Choroid plexus epithelial cell (primary cell): ENCODE measurements at regions not wholly inside any gene's neighbourhood (a gene's known extent, or its start where the extent isn't known, plus 50 kb on each side); places are given as distances from the start of the nearest gene placed in this dataset.

Source experiments
- DNase-seq: peaks from one replicate; pipeline ENCODE4 v3.0.0-alpha.2; 2010; ENCODE audit warnings: low read depth
- H3K4me3 ChIP-seq: 2 replicates; pipeline ENCODE4 v1.5.1; 2011; ENCODE audit warnings: low read depth, mild to moderate bottlenecking, control low read depth, low read length, moderate library complexity
- TF ChIP-seq, protein P1 (sequence below): conservative IDR thresholded peaks from 2 replicates; pipeline ENCODE4 v1.5.1; 2011; ENCODE audit warnings: low read depth, mild to moderate bottlenecking, control low read depth, inconsistent platforms, low read length, moderate library complexity

DNA sequence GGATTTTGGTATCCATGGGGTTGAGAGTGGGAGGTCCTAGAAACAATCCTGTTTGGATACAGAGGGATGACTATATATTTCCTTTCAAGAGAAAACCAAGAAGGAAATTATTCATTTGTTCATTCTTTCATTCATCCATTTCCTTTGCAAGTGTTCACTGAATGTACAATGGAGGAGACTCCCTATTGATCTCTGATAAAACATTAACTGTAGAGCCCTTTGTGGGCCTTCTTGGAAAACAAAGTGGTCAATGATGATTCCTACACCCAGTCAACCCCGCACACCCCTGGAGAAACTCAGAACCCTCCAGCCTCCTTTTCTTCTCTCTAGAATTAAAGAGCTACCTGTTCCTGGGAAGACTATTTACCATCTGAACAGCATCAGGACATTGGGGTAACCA, 247.3 kb downstream of the AUH start:
- DNase-seq: no peak
- H3K4me3 ChIP-seq: no peak overlapping the region
- TF ChIP-seq, protein P1, sequence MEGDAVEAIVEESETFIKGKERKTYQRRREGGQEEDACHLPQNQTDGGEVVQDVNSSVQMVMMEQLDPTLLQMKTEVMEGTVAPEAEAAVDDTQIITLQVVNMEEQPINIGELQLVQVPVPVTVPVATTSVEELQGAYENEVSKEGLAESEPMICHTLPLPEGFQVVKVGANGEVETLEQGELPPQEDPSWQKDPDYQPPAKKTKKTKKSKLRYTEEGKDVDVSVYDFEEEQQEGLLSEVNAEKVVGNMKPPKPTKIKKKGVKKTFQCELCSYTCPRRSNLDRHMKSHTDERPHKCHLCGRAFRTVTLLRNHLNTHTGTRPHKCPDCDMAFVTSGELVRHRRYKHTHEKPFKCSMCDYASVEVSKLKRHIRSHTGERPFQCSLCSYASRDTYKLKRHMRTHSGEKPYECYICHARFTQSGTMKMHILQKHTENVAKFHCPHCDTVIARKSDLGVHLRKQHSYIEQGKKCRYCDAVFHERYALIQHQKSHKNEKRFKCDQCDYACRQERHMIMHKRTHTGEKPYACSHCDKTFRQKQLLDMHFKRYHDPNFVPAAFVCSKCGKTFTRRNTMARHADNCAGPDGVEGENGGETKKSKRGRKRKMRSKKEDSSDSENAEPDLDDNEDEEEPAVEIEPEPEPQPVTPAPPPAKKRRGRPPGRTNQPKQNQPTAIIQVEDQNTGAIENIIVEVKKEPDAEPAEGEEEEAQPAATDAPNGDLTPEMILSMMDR: no peak

DNA sequence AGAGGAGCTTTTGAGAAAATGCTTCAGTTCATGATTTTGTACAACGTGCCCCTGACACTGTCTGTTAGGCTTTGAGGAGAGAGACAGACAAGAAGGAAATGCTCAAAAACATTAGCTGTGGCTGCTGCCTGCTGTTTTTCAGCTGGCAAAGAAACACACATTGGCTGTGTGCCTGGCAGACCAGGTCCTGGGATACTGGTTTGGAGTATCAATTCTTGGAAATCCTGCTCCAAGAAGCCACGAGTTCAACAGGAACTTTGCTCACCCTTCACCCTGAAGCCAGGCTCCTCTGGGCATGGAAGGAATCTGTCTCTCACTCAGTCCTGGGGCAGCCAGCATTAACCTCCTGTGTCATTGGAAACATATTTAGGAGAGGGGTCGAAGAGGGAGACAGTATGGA, 245.5 kb downstream of the AUH start:
- H3K4me3 ChIP-seq: no peak overlapping the region
- no peak for DNase-seq
- TF ChIP-seq, protein P1: no peak

DNA sequence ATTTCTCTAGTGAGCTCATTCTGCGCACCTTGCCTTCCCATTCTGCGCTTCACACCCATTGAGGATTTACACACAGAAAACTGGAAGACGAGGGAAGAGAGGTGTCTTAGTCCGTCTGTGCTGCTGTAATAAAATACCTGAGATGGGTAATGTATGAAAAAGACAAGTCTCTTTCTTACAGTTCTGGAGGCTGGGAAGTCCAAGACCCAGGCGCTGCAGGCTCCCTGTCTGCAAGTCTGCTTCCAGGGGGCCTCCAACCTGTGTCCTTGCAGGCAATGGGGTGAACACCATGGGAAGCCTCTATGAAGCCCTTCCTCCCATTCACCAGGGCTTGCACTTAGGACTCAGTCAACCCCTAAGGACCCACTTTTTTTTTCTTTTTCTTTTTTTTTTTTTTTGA, 245.0 kb downstream of the AUH start:
- TF ChIP-seq, protein P1: no peak
- H3K4me3 ChIP-seq: no peak overlapping the region
- DNase-seq: no peak

DNA sequence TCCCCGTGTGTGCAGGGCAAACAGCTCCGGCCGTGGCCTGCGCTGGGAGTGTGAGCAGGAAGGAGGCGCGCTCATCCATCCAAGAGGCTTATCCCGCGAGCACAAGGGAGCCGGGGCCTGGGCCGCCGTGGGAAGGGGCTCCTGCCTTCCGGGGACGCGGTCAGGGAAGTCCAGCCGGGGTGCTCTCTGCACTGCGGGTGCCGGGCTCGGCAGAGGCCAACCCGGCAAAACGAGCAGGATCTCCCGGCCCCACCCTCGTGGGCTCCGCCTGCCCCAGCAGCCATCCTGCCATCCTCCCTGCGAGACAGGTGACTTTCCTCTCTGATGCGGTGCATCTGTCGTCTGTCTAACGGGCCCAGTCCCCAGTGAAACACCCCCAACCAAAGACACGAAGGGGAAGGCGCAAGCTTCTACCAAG, 244.2 kb downstream of the AUH start:
- H3K4me3 ChIP-seq: no peak overlapping the region
- no peak for DNase-seq
- TF ChIP-seq, protein P1: no peak

DNA sequence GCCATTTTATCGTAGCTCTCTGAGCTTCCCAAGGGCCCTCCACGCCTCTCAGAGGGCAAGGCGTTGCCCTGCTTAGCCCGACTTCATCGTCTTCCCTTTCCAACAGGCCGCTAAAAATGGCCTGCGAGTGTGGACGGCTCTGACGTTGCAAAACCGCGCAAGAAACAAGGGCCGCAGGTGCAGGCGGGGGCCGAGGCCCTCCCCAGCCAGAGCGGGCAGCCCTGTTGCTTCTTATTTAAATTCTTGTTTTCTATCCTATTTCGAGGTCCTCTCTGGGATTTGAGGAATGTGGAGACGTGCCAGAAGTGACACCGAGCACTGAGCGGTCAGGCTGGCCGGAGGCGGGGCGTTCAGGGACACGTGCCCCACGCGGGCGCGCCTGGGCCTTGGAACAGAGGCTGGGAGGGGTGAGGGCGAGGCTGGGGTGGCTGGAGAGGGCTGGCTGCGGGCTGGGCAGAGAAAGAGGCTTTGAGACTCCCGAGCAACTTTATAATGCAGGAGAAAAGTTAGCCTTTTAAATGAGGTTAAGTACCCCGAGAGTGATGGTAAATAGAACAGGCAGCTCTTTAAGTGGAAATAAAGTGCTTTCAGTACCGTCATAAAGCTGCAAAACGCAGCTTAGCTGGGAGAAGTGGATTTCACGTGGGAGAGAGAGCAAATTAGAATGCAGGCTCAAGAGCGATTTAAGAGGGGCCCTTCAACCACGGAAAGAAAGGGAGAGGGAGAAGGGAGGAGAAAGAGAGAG, 243.6 kb downstream of the AUH start:
- peak overlapping the region; percentile 38 for H3K4me3 ChIP-seq
- TF ChIP-seq, protein P1: no peak
- DNase-seq: peak; percentile 88

DNA sequence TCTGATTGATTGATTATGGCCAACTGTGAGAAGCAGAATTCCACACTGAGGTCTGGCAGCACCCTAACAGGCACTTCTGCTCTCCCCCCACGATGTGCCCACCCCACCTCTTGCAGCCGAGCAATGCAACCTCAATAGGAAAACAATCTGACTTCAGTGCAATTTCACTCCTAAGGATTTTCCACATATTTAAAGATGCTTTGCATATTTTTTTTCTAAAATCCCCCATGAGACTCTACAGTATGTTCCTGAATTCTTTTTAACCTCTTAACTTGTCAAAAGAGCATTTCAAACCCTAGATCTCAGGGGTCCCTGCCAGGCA, 243.1 kb downstream of the AUH start:
- TF ChIP-seq, protein P1: no peak
- H3K4me3 ChIP-seq: peak overlapping the region; percentile 1
- peak; percentile 11 for DNase-seq

DNA sequence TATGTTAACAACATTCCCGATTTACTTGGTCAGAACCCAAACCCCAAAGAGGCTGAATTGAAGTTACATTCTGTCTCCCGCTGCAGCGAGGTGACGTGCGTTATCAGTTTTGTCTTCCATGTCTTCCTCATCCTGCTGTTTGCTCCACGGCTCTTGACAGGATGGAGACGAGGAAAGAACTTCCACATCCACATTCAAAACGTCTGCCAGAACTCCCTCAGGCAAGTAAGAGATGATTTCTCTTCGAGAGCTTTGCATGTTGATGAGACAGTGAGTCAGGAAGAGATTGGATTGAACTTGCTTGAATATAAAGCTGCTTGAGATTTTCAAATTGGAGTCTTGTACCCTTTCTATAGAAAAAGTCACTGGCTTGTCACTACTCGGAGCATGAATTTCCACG, 242.6 kb downstream of the AUH start:
- TF ChIP-seq, protein P1: no peak
- peak; percentile 34 for DNase-seq
- no peak overlapping the region for H3K4me3 ChIP-seq
